ENCODE measurements at regions not wholly inside any gene's neighbourhood (a gene's known extent, or its start where the extent isn't known, plus 50 kb on each side); places are given as distances from the start of the nearest gene placed in this dataset.

DNA sequence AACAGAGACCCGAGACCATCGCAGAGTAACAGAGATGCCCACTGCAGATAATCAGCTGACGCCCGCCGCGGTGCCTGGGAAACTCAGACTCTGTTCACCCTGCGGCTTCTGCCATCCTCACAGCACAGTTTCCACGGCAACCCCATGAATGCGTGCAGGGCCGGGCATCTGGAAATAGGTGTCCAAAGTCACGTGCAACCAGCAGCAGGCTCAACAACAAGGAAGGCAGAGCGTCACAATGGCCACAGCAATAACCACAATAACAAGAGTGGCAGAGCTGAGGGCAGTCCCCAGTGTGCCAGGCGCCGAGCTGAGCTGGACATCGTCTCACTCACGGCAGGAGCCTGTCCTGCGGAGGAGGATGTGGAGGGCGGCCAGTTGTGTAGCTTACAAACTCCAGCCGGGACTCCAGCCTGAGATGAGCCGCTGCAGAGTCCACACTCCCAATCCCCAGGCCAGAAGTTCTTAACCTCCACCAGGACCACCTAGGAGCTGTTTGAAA lies 102.0 kb downstream of the CRYAA start:
- Histone ChIP-seq H3F3A (replicated peaks; ENCODE audit: insufficient read depth) (no peaks in the 10 kb centered on the region), H3K9ac (no peak overlapping the region), H3K4me2 (no peak overlapping the region), H3K9me2 (no peaks in the 10 kb centered on the region), H3K27me3 (ENCODE audit: insufficient read depth) (no peaks in the 10 kb centered on the region; the same call in 1 of the 2 replicates), H4K20me1 (ENCODE audit: insufficient read depth) (no peaks in the 10 kb centered on the region), H3K27ac (ENCODE audit: low read depth in 2 of 2, low read length in 1 of 2) (peak overlapping the region in 1 of 2 experiments; percentile 96; a peak in 2 of 4 replicates), H3K79me2 (ENCODE audit: insufficient read depth) (no peaks in the 10 kb centered on the region), H3K36me3 (replicated peaks in 1 of 2; ENCODE audit: control insufficient read depth in 1 of 2, insufficient read depth in 2 of 2, low read length in 1 of 2) (no peaks in the 10 kb centered on the region), H3K4me1 (ENCODE audit: control insufficient read depth in 1 of 2, insufficient read depth in 2 of 2, low read depth in 1 of 2, low read length in 1 of 2) (peaks cover 0 to 79% of the 10 kb centered on the region in 2 experiments; a peak in 2 of 4 replicates), H3K9me3 (no peaks in the 10 kb centered on the region), H2AFZ (ENCODE audit: low read depth) (no peak overlapping the region), H3K4me3 (ENCODE audit: low read depth in 2 of 2, low read length in 1 of 2) (no peak overlapping the region)
- ChIA-PET POLR2A (no interaction called here), CTCF (interaction anchor here (1.1 kb wide), 1 partner anchor 83 kb away, joined by 3 read pairs; no protein-coding TSS in a partner anchor)
- TF ChIP-seq EP300 (IDR thresholded peaks at IDR 0.05; ENCODE audit: borderline replicate concordance in 1 of 2, low read depth in 1 of 2, low read length in 1 of 2): peak in 1 of 2 experiments; percentile 68; a peak in 1 of 4 replicates
- peak; percentile 95 for TF ChIP-seq GATA2 (CRISPR knock-in tag; IDR thresholded peaks at IDR 0.05)
- TF ChIP-seq FOXJ3 (CRISPR knock-in tag; IDR thresholded peaks at IDR 0.05): peak; percentile 68
- TF ChIP-seq SMC3 (IDR thresholded peaks at IDR 0.05; ENCODE audit: low read depth, low read length): no peak
- peak; percentile 65 for TF ChIP-seq CHD2 (IDR thresholded peaks at IDR 0.05; ENCODE audit: low read length, partially characterized antibody)
- TF ChIP-seq RAD21 (IDR thresholded peaks at IDR 0.05; ENCODE audit: low read length): peak; percentile 48
- no peak for TF ChIP-seq MEF2A (IDR thresholded peaks at IDR 0.05; ENCODE audit: borderline replicate concordance, low read depth)
- TF ChIP-seq, protein P1, sequence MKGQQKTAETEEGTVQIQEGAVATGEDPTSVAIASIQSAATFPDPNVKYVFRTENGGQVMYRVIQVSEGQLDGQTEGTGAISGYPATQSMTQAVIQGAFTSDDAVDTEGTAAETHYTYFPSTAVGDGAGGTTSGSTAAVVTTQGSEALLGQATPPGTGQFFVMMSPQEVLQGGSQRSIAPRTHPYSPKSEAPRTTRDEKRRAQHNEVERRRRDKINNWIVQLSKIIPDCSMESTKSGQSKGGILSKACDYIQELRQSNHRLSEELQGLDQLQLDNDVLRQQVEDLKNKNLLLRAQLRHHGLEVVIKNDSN (IDR thresholded peaks at IDR 0.05; ENCODE audit: borderline replicate concordance, low read depth): peak; percentile 37; the same call in 1 of the 2 replicates
- TF ChIP-seq MXI1 (IDR thresholded peaks at IDR 0.05; ENCODE audit: low read depth, low read length): peak; percentile 97
- DNase-seq: peak; percentile 94
- 45% methylated on average over 17 of the region's 20 CpGs for WGBS (ENCODE audit: low lambda C conversion rate)

DNA sequence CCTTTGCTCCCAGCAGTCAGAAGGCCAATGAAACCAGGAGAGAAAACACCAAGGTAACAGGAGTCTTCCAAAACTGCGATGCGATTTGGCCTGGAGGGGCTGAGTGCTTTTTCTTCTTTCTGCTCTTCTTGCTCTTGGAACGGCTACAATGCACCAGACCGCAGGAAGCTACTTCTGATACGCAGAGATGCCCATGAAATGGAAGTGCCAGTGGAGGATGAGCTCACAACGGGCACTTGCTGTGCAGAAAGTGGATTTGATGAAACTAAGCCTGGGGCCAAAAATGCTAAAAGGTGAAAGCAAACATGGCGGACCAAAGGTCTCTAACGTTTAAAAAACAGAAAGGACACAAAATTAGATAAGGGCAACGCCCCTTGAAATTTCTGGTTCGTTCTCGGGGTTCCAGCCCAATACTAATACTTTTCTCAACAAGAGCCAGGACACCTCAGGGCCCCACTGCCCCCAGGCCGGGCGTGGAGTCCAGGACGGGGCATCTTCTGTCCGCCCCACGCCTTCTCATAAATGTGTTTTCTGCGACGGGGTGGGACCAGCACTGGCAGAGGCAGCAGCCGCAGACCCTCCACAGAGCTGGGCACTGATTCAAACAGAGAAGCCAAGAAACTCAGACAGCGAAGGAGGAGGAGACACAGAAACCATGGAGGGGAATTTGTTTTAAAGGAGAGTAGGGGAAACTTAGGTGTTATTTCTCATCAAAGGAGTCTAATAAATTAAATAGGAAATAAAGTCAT lies 101.3 kb downstream of the CRYAA start:
- H3K4me2 ChIP-seq: no peak overlapping the region
- 73% methylated on average over 20 of the region's 20 CpGs for WGBS (ENCODE audit: low lambda C conversion rate)
- TF ChIP-seq, protein P2, sequence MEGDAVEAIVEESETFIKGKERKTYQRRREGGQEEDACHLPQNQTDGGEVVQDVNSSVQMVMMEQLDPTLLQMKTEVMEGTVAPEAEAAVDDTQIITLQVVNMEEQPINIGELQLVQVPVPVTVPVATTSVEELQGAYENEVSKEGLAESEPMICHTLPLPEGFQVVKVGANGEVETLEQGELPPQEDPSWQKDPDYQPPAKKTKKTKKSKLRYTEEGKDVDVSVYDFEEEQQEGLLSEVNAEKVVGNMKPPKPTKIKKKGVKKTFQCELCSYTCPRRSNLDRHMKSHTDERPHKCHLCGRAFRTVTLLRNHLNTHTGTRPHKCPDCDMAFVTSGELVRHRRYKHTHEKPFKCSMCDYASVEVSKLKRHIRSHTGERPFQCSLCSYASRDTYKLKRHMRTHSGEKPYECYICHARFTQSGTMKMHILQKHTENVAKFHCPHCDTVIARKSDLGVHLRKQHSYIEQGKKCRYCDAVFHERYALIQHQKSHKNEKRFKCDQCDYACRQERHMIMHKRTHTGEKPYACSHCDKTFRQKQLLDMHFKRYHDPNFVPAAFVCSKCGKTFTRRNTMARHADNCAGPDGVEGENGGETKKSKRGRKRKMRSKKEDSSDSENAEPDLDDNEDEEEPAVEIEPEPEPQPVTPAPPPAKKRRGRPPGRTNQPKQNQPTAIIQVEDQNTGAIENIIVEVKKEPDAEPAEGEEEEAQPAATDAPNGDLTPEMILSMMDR (IDR thresholded peaks at IDR 0.05): no peak
- no peak for TF ChIP-seq RCOR1 (IDR thresholded peaks at IDR 0.05; ENCODE audit: low read length)
- no peak for TF ChIP-seq YY1 (IDR thresholded peaks at IDR 0.05; ENCODE audit: low read depth)
- TF ChIP-seq, protein P3, sequence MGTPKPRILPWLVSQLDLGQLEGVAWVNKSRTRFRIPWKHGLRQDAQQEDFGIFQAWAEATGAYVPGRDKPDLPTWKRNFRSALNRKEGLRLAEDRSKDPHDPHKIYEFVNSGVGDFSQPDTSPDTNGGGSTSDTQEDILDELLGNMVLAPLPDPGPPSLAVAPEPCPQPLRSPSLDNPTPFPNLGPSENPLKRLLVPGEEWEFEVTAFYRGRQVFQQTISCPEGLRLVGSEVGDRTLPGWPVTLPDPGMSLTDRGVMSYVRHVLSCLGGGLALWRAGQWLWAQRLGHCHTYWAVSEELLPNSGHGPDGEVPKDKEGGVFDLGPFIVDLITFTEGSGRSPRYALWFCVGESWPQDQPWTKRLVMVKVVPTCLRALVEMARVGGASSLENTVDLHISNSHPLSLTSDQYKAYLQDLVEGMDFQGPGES (IDR thresholded peaks at IDR 0.05; ENCODE audit: low read depth, low read length): no peak
- no peak for TF ChIP-seq CHD2 (IDR thresholded peaks at IDR 0.05; ENCODE audit: low read length, partially characterized antibody)
- TF ChIP-seq MXI1 (IDR thresholded peaks at IDR 0.05; ENCODE audit: low read depth, low read length): no peak
- TF ChIP-seq RFX5 (IDR thresholded peaks at IDR 0.05; ENCODE audit: low read length): no peak
- TF ChIP-seq, protein P4, sequence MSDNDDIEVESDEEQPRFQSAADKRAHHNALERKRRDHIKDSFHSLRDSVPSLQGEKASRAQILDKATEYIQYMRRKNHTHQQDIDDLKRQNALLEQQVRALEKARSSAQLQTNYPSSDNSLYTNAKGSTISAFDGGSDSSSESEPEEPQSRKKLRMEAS (IDR thresholded peaks at IDR 0.05; ENCODE audit: low read depth): no peak
- TF ChIP-seq NFIC (IDR thresholded peaks at IDR 0.05; ENCODE audit: borderline replicate concordance): no peak
- TF ChIP-seq FOXM1 (IDR thresholded peaks at IDR 0.05; ENCODE audit: low read depth): no peak
- no peak for TF ChIP-seq NRF1 (IDR thresholded peaks at IDR 0.05; ENCODE audit: low read depth, low read length)
- TF ChIP-seq SMC3 (IDR thresholded peaks at IDR 0.05; ENCODE audit: low read depth, low read length): no peak
- no peak for TF ChIP-seq GATA2 (CRISPR knock-in tag; IDR thresholded peaks at IDR 0.05)
- no peak for TF ChIP-seq SIN3A (IDR thresholded peaks at IDR 0.05; ENCODE audit: borderline replicate concordance, low read depth, low read length)
- no peak for TF ChIP-seq JUND (IDR thresholded peaks at IDR 0.05)
- TF ChIP-seq, protein P5, sequence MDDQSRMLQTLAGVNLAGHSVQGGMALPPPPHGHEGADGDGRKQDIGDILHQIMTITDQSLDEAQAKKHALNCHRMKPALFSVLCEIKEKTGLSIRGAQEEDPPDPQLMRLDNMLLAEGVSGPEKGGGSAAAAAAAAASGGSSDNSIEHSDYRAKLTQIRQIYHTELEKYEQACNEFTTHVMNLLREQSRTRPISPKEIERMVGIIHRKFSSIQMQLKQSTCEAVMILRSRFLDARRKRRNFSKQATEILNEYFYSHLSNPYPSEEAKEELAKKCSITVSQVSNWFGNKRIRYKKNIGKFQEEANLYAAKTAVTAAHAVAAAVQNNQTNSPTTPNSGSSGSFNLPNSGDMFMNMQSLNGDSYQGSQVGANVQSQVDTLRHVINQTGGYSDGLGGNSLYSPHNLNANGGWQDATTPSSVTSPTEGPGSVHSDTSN (IDR thresholded peaks at IDR 0.05): no peak
- CTCF ChIA-PET: interaction anchor here (1.1 to 1.3 kb wide), 3 partner anchors 9 to 99 kb away, joined by 3 to 5 read pairs (median 3); no protein-coding TSS in a partner anchor
- no peaks in the 10 kb centered on the region for H3K36me3 ChIP-seq (replicated peaks in 1 of 2; ENCODE audit: control insufficient read depth in 1 of 2, insufficient read depth in 2 of 2, low read length in 1 of 2)
- H3K9me2 ChIP-seq: no peaks in the 10 kb centered on the region
- H3K27me3 ChIP-seq (ENCODE audit: insufficient read depth): no peaks in the 10 kb centered on the region; the same call in 1 of the 2 replicates
- H3K27ac ChIP-seq (ENCODE audit: low read depth in 2 of 2, low read length in 1 of 2): peak overlapping the region in 1 of 2 experiments; percentile 96; a peak in 2 of 4 replicates
- no peaks in the 10 kb centered on the region for H3F3A ChIP-seq (replicated peaks; ENCODE audit: insufficient read depth)
- H4K20me1 ChIP-seq (ENCODE audit: insufficient read depth): no peaks in the 10 kb centered on the region
- no peak overlapping the region for H3K4me3 ChIP-seq (ENCODE audit: low read depth in 2 of 2, low read length in 1 of 2)
- peaks cover 0 to 74% of the 10 kb centered on the region in 2 experiments; a peak in 2 of 4 replicates for H3K4me1 ChIP-seq (ENCODE audit: control insufficient read depth in 1 of 2, insufficient read depth in 2 of 2, low read depth in 1 of 2, low read length in 1 of 2)
- POLR2A ChIA-PET: no interaction called here
- no peak for DNase-seq
- no peak overlapping the region for H3K9ac ChIP-seq
- H3K9me3 ChIP-seq: no peaks in the 10 kb centered on the region
- H2AFZ ChIP-seq (ENCODE audit: low read depth): no peak overlapping the region
- H3K79me2 ChIP-seq (ENCODE audit: insufficient read depth): no peaks in the 10 kb centered on the region

Measured in SK-N-SH (cell line).